NCI-H2171 treated with DMSO at 0.1 percent for 48 hours (cell line): ENCODE measurements at regions not wholly inside any gene's neighbourhood (a gene's known extent, or its start where the extent isn't known, plus 50 kb on each side); places are given as distances from the start of the nearest gene placed in this dataset.
A peak's percentile ranks its signal among the peaks of the same experiment; 100 is the strongest.
"Not testable (repeated sequence)": the region's sequence is repeated elsewhere in the genome, so short reads cannot be mapped to it uniquely, and the experiment has no call there.

Experiments used
- DNase-seq: peaks from one replicate; lab custom pipeline; 2025; lab: John Stamatoyannopoulos, UW

DNA sequence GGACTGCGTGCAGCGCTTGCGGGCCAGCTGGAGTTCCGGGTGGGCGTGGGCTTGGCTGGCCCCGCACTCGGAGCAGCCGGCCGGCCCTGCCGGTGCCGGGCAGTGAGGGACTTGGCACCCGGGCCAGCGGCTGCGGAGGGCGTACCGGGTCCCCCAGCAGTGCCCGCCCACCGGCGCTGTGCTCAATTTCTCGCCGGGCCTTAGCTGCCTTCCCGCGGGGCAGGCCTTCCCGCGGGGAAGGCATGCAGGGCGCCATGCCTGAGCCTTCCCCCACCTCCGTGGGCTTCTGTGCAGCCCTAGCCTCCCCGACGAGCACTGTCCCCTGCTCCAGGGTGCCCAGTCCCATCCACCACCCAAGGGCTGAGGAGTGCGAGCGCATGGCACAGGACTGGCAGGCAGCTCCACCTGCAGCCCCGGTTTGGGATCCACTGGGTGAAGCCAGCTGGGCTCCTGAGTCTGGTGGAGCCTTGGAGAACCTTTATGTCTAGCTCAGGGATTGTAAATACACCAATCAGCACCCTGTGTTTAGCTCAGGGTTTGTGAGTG is 975.0 kb upstream of the NRXN1 start:
- DNase-seq, result not testable (repeated sequence)

DNA sequence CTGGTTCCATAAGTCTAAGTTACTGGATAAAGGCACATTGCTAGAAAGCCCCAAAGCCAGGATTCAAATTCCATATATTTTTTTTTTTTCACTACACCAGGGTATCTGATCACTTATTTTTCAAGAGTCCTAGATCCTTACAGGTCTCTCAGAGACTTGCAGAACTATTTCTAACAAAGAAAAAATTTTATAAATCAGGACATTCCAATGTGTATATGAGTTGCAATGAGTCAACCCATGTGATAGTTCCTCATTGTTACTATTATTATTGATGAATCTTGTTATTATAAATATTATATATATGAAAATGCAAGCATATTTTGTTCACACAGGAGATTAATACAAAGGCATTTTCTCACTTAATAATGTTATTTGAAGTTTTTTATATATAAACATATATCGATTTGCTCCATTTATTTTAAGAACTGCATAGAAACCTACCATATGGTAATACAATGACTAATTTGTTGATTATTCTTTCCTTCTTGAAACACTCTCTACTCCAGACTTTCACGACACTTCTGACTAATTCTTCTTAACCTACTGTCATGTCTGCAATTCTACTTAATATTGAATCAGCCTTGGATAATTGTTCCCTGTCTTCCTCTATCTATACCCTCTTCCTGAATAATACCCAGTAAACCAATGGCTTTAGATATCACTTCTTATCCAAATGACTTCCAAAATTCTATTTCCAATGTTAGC is 968.4 kb upstream of the NRXN1 start:
- DNase-seq, result no peak

DNA sequence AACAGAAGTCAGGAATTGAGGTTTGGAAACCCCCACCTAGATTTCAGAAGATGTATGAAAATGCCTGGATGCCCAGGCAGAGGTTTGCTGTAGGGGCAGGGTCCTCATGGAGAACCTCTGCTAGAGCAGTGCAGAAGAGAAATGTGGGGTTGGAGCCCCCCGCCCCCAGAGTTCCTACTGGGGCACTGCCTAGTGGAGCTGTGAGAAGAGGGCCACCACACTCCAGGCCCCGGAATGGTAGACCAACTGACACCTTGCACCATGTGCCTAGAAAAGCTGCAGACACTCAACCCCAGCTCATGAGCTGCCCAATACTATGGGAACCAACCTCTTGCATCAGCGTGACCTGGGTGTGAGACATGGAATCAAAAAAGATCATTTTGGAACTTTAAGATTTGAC is 967.0 kb upstream of the NRXN1 start:
- no peak for DNase-seq

DNA sequence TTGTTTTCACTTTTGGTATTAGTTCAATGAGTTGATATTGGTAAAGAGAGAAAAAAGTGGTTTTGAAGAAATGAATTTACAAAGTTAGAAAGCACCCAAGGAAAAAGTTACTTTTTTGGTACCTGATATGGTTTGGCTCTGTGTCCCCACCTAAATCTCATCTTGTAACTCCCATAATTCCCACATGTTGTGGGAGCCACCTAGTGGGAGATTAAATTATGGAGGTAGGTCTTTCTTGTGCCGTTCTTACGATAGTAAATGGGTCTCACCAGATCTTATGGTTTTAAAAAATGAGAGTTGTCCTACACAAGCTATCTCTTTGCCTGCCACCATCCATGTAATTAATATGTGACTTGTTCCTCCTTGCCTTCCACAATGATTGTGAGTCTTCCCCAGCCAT is 965.6 kb upstream of the NRXN1 start:
- no peak for DNase-seq

DNA sequence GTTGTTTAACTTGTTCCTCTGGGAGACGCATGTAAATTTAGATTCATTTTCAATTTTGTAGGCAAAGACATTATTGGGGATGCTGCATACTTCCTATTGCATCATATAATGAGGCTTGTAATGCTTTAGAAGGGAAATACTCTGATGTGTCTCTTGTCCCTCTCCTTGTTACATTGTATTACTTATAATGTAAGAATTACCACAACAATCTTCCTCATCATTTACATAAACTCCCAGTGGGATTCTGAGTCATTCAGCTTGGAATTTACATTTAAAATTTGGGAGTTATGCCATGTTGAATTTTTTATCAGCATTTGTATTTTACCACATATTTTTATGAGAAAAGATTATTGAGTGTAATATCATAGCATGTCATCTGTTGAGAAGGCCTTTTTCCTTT is 963.4 kb upstream of the NRXN1 start:
- DNase-seq, result no peak

DNA sequence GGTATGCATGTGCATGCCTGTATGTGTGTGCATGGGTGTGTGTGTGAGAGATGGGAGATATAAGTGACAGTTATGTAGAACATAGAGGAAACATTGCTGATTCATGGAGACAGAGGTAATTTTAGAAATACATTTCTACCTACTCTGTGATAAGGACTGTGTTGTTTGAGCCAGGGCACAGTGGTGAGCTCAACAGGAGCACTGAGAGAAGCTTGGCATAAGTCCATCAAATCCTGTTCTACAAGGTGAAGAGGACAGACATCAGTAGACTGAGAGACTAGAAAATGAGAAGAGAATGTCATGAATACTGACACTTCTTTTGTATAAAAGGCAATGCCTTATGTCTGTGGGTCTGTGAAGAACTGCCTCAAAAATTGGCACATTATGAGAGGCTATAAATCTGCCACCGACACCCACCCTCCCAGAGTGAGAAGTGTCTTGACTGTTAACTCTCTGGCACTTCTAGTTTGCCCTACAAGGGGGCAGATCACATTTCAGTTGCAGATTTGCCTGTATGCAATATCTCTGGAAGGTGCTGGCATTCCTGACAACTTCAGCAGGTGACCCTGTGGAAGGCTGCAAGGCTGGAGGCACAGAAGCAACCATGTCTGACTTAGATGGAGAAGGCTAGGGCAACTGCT is 962.3 kb upstream of the NRXN1 start:
- peak; percentile 79 for DNase-seq

DNA sequence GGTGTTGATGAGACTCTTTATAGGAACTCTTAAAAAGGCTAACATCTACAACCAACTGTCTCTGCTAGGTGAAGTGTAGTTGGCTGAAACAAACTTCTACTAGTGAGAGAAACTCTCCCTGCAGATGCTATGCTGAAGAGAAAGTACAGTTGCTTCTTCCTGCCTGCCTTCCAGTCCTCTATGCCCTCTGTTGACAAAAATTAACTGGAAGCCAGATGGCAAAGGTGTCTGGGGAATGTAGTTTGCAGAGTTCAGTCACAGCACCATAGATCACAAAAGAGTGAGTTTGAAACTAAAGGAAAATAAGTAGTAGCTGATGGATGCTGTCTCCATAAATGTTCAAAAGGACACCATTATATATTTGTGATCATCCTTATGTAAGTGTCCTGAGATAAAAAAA is 958.8 kb upstream of the NRXN1 start:
- peak; percentile 80 for DNase-seq

DNA sequence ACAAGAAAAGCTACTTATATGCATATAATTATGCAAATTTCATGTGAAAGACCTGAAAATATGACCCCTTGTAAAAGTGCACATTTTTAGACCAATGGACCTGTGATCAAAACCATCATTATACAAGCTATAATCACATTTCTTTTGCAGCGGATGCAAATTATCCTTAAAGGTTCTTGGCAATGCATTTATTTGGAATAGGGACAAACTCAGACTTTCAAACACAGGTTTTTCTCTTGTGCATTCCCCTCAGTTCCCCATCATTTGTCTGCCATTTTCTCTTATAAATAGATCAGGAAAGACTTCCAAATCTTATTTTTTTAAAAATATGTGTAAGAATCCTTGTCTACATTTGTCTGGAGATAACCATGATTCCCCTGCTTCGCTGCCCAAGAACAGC is 954.2 kb upstream of the NRXN1 start:
- no peak for DNase-seq

DNA sequence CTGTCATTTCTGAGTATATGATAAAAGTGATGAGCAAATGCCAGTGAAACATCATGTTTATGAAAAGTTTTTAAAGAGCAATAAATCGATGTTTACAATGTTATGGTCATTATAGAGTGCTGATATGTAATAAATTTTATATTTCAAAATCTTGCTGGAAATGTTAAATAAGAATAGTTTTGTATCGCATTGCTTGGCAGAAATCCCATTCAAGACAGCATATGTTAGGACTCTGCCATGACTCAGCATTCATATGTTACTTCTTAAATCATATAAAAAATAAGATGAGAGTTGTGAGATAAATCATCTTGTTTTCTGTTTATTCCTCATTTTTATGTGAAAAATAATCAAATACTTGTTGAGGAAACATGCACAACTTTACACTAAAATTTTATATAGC is 949.9 kb upstream of the NRXN1 start:
- peak; percentile 42 for DNase-seq

DNA sequence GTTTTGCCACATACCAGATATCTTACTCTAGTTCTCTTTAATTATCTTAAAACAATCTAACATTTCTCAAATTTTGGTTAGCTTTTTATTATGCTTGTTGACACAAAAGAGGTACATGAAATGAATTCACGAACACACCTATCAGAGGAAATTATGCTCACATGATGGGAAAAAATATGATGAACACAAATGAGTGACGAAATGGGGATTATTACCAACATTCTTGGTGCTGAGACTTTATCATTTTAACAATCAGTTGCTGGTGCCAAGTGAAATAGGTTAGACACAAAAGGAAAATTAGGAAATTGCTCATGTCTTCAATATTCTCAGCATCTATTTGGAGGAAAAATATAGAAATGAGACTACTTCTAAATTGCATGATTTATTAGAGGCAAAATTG is 944.7 kb upstream of the NRXN1 start:
- no peak for DNase-seq

DNA sequence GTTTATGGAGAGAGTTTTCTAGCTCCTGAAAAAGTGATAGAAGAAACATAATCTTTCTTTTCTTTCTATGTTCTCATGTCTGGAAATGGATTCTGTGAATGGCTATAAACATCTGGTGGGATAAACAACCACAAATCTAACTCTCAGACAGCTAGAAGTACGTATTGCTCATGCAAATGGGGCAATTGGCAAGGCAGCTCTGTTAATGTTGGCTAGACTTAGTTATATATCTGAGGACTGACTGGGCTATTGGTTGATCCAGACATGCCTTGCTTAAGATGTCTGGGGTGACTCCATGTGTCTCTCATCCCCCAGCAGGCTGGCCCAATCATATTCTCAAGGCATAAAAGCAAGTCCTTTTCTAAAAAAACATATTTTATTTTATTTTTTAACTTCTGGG is 939.2 kb upstream of the NRXN1 start:
- DNase-seq, result no peak

DNA sequence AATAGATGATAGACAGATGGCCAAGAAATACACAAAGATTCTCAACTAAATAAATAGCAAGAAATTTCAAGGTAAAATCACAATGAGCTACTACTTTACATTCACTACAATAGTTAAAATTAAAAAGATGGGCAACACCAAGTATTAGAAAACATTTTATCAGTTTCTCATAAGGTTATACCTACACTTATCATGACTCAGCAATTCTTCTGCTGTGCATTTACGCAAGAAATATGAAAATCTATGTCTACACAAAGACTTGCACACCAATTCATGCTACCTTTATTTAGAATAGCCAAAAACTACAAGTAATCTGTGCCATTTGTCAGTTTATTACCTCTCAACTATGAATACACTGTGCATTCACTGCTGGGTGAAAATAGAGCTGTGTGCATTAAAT is 937.4 kb upstream of the NRXN1 start:
- DNase-seq, result no peak

DNA sequence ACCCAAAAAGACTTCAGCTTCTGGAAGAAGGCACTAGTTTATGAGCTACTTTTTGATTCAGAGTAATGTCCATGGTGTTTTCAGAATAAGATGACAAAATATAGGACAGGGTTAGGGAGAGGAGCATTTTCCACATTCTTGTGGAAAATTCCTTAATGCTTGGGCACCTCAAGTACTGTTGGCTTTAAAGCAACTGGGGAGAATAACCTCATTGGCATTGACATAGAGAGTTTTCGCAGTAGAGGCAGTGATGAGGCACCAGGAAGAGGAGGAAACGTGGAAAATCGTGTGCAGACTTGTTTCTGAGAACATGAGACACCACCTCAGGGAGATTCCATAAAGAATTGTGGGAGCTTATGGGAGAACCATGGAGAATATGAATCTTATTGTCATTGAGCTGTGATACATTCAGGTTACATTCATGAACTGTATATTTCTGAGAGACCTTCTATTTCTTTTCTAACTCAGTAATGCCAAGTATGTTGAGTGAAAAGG is 929.0 kb upstream of the NRXN1 start:
- DNase-seq, result no peak

DNA sequence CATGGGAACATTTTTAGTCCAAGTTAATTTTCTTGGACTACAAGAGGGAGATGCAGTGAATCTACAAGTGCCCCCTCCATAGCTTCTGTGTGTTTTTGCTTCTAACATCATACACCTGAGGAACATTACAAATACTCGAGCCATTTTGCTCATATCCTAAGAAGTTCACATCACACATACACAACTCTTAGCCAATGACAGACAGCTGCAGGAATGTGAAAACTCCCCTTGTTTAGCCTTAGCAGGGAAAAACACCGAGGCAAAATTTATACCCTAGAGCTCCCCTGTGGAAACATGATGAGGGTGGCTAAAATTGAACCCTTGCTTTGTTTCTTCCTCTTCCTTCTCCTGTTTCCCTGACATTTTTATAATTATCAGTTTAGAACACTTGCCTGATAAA is 928.3 kb upstream of the NRXN1 start:
- DNase-seq, result no peak

DNA sequence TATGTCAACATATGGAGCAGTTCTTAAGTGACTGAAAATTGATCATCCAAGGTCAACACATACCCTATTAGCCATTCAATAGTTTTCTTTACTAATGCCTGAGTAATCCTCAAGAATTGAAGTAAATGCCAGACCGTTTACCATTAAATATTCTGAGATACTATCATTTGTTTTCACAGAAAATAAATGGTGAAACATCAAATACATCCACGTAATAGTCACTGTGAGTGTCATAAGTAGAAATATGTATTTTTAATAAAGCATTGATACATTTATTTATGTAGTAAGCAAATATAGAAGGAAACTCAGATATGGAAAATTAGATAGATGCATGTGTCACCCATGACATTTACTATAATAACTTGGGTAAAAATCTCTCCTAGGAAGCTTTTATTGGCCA is 927.8 kb upstream of the NRXN1 start:
- no peak for DNase-seq

DNA sequence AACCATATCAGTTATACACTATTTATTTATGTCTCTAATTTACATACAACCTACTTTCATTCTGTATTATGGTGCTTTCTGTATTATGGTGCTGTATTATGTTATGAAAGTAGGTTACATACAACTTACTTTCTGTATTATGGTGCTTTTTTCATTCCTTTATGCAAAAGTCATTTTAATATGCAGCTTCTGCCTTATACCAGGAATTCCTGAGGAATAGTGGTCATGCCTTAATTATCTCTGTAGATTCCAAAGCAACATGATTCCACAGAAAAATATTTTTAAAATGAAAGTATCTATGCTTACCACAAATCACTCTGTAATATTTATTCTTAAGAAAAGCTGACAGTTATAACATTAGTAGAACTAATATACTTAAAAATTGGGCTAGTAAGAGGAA is 922.0 kb upstream of the NRXN1 start:
- no peak for DNase-seq

DNA sequence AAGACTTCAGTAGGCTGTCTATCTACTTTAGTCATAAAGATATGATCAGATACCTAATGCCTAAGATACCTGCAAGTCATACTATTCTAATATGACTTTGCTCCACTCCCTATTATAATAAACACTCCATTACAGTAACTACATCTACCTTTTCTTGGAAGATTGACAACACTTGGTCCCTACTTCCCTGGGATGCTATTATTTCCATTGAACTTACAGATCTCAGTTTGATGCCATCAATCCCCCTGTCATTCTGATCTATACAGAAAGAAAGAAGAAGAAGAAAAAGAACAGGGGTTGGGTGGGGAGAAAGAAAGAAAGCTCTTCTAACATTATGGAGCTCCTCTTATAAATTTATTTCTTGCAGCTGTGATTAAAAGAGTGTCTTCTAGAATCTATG is 889.1 kb upstream of the NRXN1 start:
- DNase-seq, result no peak

DNA sequence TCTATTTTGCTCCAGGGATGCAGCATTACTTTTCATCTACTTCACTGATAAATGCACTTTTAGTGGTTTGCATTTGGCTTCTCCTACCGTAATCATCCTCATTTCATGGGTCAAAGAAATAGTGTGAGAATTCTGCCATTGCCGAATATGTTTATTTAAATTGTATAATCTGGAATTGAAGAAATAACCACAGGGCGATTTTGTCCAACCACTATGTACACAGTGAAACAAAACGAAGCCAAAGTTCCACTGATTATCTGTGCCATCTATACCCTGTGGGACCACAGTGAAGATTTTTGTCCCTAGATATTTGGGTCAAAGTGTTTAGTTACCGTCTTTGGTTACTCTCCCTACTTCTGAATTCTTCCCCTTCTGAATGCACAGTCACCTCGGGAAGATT is 888.6 kb upstream of the NRXN1 start:
- no peak for DNase-seq

DNA sequence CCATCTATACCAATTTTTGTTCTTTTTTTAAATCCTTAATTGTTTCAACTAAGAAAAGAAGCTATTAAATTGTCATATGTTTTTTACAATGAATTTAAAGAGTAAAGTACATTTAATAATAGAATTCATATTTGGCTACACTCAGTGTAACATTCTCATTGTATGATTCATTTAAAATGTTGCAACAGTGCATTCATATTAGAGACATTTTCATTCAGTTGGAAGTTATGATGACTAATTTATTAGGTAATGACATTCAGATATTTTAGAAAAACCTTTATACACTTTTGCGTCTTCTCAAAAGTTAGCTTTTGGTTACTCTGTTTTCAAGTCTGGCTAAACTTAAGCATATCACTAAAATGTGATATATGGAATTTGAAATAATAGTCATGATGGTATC is 887.5 kb upstream of the NRXN1 start:
- no peak for DNase-seq

DNA sequence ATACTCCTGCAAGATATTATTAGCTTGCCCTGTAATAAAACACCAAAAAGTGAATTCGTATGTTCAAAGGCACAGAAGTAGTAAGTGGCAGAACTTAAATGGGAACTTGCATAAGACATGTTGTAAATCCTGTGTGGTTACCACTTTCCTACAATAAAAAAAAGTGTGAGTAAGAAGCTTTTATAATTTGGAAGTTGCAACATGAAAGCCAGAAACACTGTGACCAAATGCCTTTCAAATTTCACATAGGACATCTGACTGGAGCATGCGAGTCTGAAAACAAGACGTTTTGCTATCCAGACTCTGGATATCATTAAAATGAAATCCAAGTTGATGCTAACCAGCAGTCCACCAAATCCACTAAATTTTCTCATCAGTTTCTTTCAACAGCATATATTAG is 886.2 kb upstream of the NRXN1 start:
- DNase-seq, result no peak

DNA sequence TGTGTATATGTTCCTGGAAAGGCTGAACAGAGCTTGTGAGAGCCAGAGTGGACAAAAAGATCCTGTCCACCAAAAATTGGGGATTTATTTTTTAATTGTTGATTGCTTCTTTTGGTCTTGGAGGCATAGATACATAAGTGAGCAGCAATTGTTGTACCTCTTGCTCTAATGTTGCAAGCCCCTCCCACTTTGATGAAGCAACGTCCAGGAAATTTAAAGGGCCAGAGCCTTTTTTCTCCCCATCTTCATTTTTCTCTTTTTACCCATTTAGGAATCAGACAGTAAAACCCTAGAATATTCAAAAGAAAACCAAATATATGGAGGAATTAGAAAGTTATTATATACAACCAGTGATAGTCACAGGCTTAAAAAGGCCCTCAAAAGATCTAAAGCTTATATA is 871.8 kb upstream of the NRXN1 start:
- DNase-seq, result no peak

DNA sequence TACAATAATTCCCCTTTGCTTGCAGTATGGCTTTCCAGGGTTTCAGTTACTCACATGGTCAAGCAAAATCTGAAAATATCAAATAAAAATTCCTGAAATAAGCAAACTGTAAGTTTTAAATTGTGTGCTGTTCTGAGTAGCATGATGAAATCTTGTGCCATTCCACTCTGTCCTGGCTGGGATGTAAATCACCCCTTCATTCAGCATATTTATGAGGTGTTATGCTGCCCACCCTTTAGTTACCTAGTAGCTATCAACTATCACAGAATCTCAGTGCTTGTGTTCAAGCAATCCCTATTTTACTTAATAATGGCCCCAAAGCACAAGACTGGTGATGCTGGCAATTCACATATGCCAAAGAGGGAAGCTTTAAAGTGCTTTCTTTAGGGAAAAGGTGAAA is 867.7 kb upstream of the NRXN1 start:
- DNase-seq, result no peak

DNA sequence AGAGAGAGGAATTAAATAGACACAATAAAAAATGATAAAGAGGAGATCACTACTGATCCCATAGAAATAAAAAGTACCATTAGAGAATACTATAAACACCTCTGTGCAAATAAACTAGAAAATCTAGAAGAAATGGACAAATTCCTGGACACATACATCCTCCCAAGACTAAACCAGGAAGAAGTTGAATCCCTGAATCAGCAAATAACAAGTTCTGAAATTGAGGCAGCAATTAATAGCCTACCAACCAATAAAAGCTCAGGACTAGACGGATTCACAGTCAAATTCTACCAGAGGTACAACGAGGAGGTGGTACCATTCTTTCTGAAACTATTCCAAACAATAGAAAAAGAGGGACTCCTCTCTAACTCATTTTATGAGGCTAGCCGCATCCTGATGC is 862.7 kb upstream of the NRXN1 start:
- not testable (repeated sequence) for DNase-seq

DNA sequence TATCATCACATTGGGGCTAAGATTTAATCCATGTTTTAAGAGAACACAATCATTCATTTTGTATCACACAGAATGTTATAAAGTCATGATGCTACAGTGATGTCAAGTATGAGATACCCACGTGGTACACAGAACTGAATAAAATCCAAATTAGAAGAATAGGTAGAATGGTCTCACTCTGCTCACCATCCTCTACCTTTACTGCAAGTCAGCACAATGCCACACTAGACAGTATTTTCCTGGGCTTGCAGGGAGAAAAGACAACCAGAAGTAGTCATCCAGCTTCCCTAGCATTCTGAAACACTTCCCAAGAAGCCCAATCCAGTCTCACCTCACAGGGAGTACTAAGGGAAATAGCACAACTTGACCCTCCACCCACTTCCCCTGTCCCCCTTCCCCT is 856.2 kb upstream of the NRXN1 start:
- no peak for DNase-seq
